GM04504 (cell line): ENCODE measurements at regions not wholly inside any gene's neighbourhood (a gene's known extent, or its start where the extent isn't known, plus 50 kb on each side); places are given as distances from the start of the nearest gene placed in this dataset.
"Not testable (repeated sequence)": the region's sequence is repeated elsewhere in the genome, so short reads cannot be mapped to it uniquely, and the experiment has no call there.

Experiments
- DNase-seq: peaks from one replicate; pipeline ENCODE4 v3.0.0-alpha.2; 2012; ENCODE audit warnings: low read depth

DNA sequence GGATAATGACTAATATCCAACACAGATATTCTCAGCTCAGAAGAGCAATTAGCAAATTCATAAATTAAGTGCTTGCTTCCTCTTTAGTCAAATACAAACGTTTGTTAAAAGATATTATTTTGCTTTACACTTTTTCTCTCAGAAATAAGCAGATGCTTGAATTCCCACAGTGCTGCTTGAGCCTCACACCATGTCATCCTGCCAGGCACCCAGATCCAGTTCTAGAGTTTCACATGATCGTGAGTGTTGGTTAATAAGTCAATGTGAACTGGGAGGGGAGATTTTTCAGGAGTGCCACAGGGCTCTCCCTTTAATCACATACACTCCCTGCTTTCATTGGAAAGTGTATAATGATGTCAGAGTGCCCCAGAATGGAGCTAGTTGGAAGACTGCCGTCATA, 352.0 kb downstream of the OR4F29 start:
- not testable (repeated sequence) for DNase-seq

DNA sequence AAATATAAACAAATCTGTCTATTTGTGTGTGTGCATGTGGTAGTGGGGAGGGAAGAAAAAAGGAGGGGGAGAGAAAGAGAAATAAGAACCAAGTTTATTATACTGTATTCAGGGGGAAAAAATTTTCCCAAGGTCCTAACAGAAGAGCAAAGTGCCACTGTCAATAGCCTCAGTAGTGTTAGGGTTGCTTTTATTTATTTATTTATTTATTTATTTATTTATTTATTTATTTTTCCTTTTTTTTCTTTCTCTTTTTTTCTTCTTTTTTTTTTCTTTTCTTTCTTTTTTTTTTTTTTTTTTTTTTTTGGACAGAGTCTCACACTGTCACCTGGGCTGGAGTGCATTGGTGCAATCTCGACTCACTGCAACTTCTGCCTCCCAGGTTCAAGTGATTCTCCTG, 352.7 kb downstream of the OR4F29 start:
- DNase-seq: not testable (repeated sequence)

DNA sequence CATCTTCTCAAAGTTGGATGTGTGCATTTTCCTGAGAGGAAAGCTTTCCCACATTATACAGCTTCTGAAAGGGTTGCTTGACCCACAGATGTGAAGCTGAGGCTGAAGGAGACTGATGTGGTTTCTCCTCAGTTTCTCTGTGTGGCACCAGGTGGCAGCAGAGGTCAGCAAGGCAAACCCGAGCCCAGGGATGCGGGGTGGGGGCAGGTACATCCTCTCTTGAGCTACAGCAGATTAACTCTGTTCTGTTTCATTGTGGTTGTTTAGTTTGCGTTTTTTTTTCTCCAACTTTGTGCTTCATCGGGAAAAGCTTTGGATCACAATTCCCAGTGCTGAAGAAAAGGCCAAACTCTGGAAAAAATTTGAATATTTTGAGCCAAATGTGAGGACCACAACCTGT, 360.2 kb downstream of the OR4F29 start:
- DNase-seq: not testable (repeated sequence)

DNA sequence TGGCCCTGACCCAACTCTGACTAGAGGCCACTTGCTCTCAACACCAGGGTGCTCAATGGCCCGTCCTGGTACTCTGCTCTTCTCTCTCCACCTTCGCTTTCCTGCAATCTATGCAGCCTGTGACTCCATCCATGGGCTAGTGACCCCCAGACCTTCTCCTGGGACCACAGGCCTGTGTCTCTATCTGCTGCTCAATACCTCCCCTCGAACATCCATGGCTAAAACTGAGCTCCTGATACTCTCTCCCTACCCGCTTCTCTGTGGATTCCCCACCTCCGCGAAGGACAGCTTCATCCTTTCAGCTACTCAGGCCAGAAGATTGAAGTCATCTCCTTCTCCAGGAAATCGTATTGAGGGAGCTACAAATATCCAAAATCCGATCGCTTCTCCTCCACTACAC, 363.4 kb downstream of the OR4F29 start:
- DNase-seq: not testable (repeated sequence)

DNA sequence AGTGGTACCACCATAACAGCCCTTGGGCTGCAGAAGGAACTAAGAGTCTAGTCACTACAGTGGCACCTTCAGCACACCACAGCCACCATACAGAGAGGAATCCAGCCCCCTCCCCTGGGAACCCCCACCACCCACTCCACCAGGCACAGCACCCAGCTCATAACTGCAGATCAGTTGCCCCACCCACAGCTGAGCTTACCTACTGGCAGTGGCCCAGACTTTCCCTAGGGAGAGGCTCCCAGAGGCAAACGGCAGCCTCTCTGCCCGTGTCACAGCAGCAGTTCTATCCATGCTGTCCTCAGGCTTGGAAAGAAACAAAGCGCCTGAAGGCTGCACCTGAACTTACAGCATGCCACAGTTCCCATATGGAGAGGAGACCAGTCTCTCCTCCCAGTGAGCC, 372.3 kb downstream of the OR4F29 start:
- DNase-seq: not testable (repeated sequence)

DNA sequence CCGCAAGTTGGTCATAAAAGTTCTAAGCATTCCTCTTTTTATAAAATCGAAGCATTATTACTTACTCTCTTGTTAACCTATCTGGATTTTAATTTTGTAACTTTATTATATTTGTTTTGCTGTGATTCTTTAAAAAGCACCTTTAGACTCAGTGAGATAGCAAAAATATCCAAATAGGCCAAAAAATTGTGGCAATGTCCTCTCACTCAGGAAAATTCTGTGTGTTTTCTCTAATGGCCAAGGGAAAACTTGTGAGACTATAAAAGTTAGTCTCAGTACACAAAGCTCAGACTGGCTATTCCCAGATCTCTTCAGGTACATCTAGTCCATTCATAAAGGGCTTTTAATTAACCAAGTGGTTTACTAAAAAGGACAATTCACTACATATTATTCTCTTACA, 386.4 kb downstream of the OR4F29 start, which contains the start of gene OR4F5:
Gene OR4F5 (plus strand): TSS at position 301 of the 400 bp plus-strand sequence.
- DNase-seq: not testable (repeated sequence)

DNA sequence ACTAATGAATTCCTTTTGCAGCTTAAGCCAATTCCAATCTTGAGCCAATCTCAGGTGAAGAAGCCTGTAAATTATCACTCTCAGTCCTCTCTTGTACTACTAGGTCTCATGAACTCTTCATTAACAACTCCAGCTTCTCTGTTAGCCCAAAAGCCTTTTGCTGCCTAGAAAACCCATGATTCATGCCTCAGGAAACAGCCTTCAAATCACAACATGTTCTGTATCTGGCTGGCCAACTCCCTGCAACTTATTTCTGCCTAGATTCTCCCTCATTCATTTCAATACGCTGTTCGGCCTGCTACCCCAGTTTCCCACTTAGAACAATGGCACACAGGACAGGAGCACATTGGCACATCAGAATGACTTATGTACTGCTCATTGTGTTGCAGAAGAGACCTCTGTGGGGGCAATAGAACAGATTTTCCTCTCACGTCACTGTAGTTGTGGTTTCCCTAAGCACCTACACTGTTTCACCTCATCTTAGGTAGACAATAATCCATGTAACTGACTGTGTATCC, 395.4 kb downstream of the OR4F29 start:
- not testable (repeated sequence) for DNase-seq

DNA sequence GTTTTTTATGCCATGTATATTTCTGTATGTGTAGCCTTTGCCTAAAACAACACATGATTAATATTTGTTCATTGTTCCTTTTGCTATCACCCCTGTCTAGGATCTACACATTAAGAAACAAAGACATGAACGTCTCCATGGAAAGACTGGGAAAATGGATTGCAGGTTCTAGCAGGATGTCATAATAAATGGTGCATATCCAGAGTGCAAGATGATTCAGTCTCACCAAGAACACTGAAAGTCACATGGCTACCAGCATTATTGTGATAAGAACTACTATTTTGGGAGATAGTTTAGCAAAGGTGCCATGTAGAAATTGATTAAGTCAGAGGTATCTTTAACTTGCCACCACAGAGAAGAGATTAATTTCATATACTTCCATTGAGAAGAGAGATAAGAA, 398.3 kb downstream of the OR4F29 start:
- DNase-seq: not testable (repeated sequence)

DNA sequence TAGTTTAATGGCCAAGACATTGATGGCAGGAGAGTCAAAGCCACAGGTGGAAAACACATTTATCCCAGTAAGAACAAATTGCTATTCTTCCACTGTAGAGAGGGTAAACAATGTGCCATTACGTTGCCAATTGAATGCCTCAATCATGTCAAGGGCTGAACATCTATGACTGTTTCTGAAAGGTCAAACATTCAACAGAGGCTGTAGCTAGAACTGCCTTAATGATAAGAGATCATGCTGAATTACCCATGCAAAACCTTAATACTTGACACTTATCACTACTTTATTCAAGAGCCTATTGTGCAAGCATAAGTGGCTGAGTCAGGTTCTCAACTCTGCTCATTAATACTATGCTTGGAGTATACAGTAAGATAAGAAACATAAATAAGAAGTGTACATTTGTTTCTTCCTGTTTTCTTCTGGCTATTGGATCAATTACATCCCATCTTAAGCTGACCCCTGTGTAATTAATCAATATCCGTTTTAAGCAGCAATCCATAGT, 409.5 kb downstream of the OR4F29 start:
- DNase-seq: not testable (repeated sequence)

DNA sequence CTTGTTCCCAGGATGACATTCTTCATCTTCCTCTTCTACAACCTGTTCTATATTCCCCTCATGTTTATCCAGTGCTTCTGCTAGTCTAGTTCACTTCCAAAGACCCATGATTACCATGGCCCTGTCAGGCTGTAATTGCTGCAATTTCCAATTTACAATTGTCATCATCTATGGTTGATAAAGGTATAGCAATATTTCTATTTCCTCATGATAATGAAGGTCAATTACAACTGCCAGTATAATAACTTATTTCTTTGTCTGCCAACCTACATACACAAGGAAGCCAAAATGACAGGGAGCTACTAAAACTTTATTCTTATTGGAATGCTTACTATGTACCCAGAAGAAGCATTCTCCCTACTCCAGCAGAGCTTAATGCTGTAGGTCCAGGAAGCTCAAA, 410.3 kb downstream of the OR4F29 start:
- not testable (repeated sequence) for DNase-seq

DNA sequence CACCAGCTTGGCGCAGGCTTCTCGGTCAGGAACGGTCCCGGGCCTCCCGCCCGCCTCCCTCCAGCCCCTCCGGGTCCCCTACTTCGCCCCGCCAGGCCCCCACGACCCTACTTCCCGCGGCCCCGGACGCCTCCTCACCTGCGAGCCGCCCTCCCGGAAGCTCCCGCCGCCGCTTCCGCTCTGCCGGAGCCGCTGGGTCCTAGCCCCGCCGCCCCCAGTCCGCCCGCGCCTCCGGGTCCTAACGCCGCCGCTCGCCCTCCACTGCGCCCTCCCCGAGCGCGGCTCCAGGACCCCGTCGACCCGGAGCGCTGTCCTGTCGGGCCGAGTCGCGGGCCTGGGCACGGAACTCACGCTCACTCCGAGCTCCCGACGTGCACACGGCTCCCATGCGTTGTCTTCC, 422.3 kb downstream of the OR4F29 start:
- DNase-seq: not testable (repeated sequence)

DNA sequence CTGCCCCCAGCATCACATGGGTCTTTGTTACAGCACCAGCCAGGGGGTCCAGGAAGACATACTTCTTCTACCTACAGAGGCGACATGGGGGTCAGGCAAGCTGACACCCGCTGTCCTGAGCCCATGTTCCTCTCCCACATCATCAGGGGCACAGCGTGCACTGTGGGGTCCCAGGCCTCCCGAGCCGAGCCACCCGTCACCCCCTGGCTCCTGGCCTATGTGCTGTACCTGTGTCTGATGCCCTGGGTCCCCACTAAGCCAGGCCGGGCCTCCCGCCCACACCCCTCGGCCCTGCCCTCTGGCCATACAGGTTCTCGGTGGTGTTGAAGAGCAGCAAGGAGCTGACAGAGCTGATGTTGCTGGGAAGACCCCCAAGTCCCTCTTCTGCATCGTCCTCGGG, 434.2 kb downstream of the OR4F29 start:
- not testable (repeated sequence) for DNase-seq

DNA sequence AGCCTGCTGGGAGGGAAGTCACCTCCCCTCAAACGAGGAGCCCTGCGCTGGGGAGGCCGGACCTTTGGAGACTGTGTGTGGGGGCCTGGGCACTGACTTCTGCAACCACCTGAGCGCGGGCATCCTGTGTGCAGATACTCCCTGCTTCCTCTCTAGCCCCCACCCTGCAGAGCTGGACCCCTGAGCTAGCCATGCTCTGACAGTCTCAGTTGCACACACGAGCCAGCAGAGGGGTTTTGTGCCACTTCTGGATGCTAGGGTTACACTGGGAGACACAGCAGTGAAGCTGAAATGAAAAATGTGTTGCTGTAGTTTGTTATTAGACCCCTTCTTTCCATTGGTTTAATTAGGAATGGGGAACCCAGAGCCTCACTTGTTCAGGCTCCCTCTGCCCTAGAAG, 435.5 kb downstream of the OR4F29 start:
- DNase-seq: not testable (repeated sequence)

DNA sequence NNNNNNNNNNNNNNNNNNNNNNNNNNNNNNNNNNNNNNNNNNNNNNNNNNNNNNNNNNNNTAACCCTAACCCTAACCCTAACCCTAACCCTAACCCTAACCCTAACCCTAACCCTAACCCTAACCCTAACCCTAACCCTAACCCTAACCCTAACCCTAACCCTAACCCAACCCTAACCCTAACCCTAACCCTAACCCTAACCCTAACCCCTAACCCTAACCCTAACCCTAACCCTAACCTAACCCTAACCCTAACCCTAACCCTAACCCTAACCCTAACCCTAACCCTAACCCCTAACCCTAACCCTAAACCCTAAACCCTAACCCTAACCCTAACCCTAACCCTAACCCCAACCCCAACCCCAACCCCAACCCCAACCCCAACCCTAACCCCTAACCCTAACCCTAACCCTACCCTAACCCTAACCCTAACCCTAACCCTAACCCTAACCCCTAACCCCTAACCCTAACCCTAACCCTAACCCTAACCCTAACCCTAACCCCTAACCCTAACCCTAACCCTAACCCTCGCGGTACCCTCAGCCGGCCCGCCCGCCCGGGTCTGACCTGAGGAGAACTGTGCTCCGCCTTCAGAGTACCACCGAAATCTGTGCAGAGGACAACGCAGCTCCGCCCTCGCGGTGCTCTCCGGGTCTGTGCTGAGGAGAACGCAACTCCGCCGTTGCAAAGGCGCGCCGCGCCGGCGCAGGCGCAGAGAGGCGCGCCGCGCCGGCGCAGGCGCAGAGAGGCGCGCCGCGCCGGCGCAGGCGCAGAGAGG, 441.3 kb downstream of the OR4F29 start:
- DNase-seq: not testable (repeated sequence)
